Calu3 (cell line): ENCODE measurements at regions not wholly inside any gene's neighbourhood (a gene's known extent, or its start where the extent isn't known, plus 50 kb on each side); places are given as distances from the start of the nearest gene placed in this dataset.

Experiments used
- BruUV-seq: library from RNA; stranded (reverse); fragments of 400-500 nt; replicated peaks from 2 replicates; lab custom pipeline; 2021; lab: Mats Ljungman, UMichigan
- CTCF ChIA-PET: fragments of 300-600 bp; sonication (Branson Sonifier 250); formaldehyde crosslinking; loops from one replicate; lab custom pipeline; 2022; ENCODE audit warnings: antibody characterized with exemption; lab: Charles Lee
- DNase-seq: peaks from one replicate; pipeline ENCODE4 v3.0.0; 2022
- H3K27ac Mint-ChIP-seq: one replicate; pipeline ENCODE4 v1.8.0; 2022; ENCODE audit warnings: mixed read lengths; ENCODE audit not compliant: unreplicated experiment
- H3K27me3 Mint-ChIP-seq: one replicate; pipeline ENCODE4 v1.8.0; 2022; ENCODE audit warnings: mixed read lengths; ENCODE audit not compliant: unreplicated experiment
- H3K36me3 Mint-ChIP-seq: one replicate; pipeline ENCODE4 v1.8.0; 2022; ENCODE audit warnings: mild to moderate bottlenecking, moderate library complexity, mixed read lengths; ENCODE audit not compliant: insufficient read depth, unreplicated experiment
- H3K4me1 Mint-ChIP-seq: one replicate; pipeline ENCODE4 v1.8.0; 2022; ENCODE audit warnings: mild to moderate bottlenecking, low read depth, mixed read lengths; ENCODE audit not compliant: unreplicated experiment
- H3K4me3 Mint-ChIP-seq: one replicate; pipeline ENCODE4 v1.8.0; 2022; ENCODE audit warnings: mild to moderate bottlenecking, low read depth, moderate library complexity, mixed read lengths; ENCODE audit not compliant: unreplicated experiment
- H3K9me3 Mint-ChIP-seq: one replicate; pipeline ENCODE4 v1.8.0; 2022; ENCODE audit warnings: low read depth, mixed read lengths; ENCODE audit not compliant: unreplicated experiment
- CTCF ChIP-seq: fragments of 200-600 bp; IDR thresholded peaks from one replicate; pipeline ENCODE4 v1.8.0; 2022; ENCODE audit warnings: antibody characterized with exemption; ENCODE audit not compliant: unreplicated experiment
- intact Hi-C: fragments of 100-400 bp; cut with micrococcal nuclease; formaldehyde crosslinking; loops from one replicate; pipeline ENCODE4 v1.10.0; 2022; ENCODE audit not compliant: unreplicated experiment

- Mint-ChIP-seq H3K4me3 (no peak overlapping the region), H3K27me3 (no peaks in the 10 kb centered on the region), H3K36me3 (peaks cover 14% of the 10 kb centered on the region), H3K9me3 (peaks cover 5% of the 10 kb centered on the region), H3K4me1 (peaks cover 59% of the 10 kb centered on the region), H3K27ac (peak overlapping the region; percentile 87)
- no peak for TF ChIP-seq CTCF
- CTCF ChIA-PET = interaction anchor here (0.5 to 1.2 kb wide), 3 partner anchors 51 to 844 kb away, joined by 3 to 6 read pairs (median 5); no protein-coding TSS in a partner anchor
- no TSS peak for BruUV-seq
- intact Hi-C loops = loop anchor here (10.0 kb wide), 4 partner anchors 80 to 240 kb away; no protein-coding TSS in a partner anchor
- DNase-seq = peak; percentile 28
Measured at GRCh38 chr18:2304378-2305175, 266.7 kb downstream of the METTL4 start.

DNA sequence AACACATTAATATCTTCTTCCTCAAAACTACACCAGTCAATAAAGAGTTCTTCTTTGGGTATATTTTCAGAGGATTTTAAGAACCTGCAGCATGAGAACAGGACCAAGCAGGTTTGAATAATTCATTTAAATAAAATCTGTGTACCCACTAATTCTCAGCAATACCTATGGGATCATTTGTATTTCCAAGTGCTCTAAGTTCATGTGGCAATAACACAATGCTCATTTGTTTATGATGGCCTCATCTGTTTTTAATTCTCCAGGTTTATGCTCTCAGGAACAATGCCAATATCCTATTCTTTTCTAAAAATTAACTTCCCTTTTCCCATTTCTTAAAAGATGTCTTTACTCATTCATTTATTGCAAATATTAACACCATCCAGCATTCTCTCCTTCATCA lies 264.7 kb downstream of the METTL4 start:
- Mint-ChIP-seq H3K27me3 (no peaks in the 10 kb centered on the region), H3K36me3 (peaks cover 13% of the 10 kb centered on the region), H3K27ac (no peak overlapping the region), H3K4me3 (no peak overlapping the region), H3K4me1 (peaks cover 43% of the 10 kb centered on the region), H3K9me3 (peaks cover 5% of the 10 kb centered on the region)
- no TSS peak for BruUV-seq
- no peak for DNase-seq
- TF ChIP-seq CTCF = no peak
- intact Hi-C loops = loop anchor here (10.0 kb wide), 4 partner anchors 82 to 238 kb away; no protein-coding TSS in a partner anchor
- CTCF ChIA-PET = no interaction called here

- H3K27ac Mint-ChIP-seq = no peak overlapping the region
- H3K36me3 Mint-ChIP-seq = no peaks in the 10 kb centered on the region
- no TSS peak for BruUV-seq
- peaks cover 5% of the 10 kb centered on the region for H3K9me3 Mint-ChIP-seq
- CTCF ChIA-PET = no interaction called here
- H3K4me1 Mint-ChIP-seq = peaks cover 19% of the 10 kb centered on the region
- TF ChIP-seq CTCF = no peak
- no peaks in the 10 kb centered on the region for H3K27me3 Mint-ChIP-seq
- H3K4me3 Mint-ChIP-seq = no peak overlapping the region
- intact Hi-C loops = no loop called here
- DNase-seq = no peak
Measured at GRCh38 chr18:2310886-2311285, 260.4 kb downstream of the METTL4 start.

GRCh38 chr18:2312440-2312839 lies 258.9 kb downstream of the METTL4 start:
- no TSS peak for BruUV-seq
- Mint-ChIP-seq H3K27ac (no peak overlapping the region), H3K4me3 (no peak overlapping the region), H3K36me3 (no peaks in the 10 kb centered on the region), H3K4me1 (peaks cover 22% of the 10 kb centered on the region), H3K27me3 (no peaks in the 10 kb centered on the region), H3K9me3 (peaks cover 5% of the 10 kb centered on the region)
- intact Hi-C loops = no loop called here
- CTCF ChIA-PET = no interaction called here
- no peak for TF ChIP-seq CTCF
- no peak for DNase-seq
